Activated CD4-positive, alpha-beta T cell treated with anti-CD3 and anti-CD28 coated beads, Interleukin-2, amount 50 U/mL, for 4 hours (primary cell): ENCODE measurements at regions not wholly inside any gene's neighbourhood (a gene's known extent, or its start where the extent isn't known, plus 50 kb on each side); places are given as distances from the start of the nearest gene placed in this dataset.
"Not testable (repeated sequence)": the region's sequence is repeated elsewhere in the genome, so short reads cannot be mapped to it uniquely, and the experiment has no call there.

Experiments used
- DNase-seq, 2 experiments: peaks; one replicate each; pipeline ENCODE4 v3.0.0-alpha.2; 2020

DNA sequence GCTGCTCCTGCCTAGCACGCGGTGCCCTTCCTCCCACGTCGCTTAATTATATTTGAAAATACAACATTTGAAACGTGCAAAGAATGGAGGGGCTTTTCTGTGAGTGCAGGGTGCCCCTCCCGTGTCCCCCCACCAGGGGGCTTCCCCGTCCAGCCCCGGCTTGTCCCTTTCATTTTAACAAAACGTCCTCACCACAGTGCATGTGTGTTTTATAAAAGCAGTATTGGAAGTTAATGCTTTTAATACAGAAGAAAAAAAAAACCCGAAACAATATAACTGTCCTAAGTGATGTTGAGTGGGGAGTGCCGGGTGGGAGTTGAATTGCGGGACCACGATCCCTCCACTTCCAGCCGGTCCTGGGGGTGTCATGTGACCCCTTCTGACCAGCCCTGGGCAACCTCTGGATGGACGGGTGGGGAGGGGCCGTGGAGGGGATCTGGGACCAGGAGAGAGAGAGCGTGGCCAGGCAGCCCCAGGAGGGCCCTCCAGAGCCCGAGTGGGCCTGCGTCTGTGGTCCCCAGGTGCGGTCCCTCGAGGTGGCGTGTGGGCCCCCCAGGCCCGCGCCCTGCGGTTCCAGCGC lies 155.3 kb downstream of the TMEM121 start:
- DNase-seq = not testable (repeated sequence)

DNA sequence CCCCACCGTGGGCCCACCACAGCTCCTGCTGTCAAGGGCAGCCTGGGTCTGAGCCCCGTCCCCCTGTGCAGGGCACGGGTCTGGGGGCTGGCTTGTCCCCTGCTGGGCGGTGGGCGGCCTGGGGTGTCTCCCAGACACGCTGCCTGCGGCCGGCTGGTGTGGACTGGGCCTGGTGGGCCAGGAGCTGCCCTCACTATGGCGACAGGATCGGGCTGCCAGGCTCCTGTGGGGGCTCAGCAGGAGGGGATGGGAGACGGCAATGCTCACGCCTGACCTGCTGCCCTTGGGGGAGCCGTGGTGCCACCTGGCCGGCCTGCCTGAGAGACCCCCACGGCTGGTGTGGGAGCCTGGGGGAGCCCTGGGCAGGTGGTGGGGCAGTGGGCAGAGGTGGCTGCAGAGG lies 156.1 kb downstream of the TMEM121 start:
- not testable (repeated sequence) for DNase-seq

DNA sequence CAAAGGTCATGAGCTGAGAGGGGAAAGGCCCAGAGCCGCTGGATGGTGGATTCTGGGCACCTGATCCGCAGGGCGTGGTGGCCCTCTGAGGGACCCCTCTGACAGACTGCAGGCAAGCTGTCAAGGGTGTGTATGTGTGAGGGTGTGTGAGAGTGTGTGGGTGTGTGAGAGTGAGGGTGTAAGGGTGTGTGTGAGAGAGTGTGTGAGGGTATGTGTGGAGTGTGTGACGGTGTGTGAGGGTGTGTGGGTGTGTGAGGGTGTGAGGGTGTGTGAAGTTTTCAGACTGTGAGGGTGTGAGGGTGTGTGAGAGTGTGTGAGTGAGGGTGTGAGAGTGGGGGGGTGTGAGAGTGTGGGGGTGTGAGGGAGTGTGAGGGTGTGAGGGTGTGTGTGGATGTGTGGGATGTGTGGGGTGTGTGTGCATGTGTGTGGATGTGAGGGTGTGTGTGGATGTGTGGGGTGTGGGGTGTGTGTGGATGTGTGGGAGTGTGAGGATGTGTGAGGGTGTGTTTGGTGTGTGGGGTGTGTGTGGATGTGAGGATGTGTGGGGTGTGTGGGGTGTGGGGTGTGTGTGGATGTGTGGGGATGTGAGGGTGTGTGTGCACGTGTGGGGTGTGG lies 156.7 kb downstream of the TMEM121 start:
- no peak for DNase-seq

DNA sequence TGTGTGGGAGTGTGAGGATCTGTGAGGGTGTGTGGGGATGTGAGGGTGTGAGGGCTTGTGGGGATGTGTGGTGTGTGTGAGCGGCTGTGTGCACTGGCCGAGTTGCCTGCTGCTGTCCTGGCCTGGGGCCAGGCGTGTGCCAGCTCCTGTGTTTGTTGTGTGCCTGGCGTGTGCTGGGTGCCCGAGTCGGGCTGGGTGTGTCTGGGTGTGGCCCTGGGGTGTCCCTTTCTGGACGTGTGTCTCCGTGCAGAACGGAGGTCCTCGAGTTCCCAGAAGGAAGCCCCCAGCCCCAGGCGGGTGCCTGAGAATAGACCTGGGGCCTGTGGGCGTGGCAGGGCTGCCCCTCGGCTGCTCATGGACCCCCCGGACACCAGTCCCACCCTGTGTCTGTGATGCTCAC lies 157.7 kb downstream of the TMEM121 start:
- not testable (repeated sequence) for DNase-seq

- DNase-seq = not testable (repeated sequence)
These were observed 158.2 kb downstream of the TMEM121 start for GRCh38 chr14:105684597-105684996.

DNA sequence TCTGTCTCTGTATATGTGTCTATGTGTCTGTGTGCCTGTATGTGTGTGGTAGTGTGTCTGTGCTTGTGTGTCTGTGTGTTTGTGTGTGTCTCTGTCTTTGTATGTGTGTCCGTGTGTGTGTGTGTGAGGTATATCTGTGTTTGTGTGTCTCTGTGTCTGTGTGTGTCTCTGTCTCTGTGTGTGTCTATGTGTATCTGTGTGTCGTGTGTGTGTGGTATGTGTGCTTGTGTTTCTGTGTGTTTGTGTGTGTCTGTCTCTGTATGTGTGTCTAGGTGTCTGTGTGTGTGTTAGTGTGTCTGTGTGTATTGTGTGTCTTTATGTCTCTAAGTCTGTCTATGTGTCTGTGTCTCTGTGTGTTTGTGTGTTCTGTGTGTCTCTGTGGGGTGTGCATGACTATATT lies 158.6 kb downstream of the TMEM121 start:
- no peak for DNase-seq

- DNase-seq = not testable (repeated sequence)
These were observed 159.2 kb downstream of the TMEM121 start for GRCh38 chr14:105685605-105686004.

- not testable (repeated sequence) for DNase-seq
These were observed 159.7 kb downstream of the TMEM121 start for GRCh38 chr14:105686050-105686449.

- not testable (repeated sequence) for DNase-seq
These were observed 160.2 kb downstream of the TMEM121 start for GRCh38 chr14:105686462-105687170.

DNA sequence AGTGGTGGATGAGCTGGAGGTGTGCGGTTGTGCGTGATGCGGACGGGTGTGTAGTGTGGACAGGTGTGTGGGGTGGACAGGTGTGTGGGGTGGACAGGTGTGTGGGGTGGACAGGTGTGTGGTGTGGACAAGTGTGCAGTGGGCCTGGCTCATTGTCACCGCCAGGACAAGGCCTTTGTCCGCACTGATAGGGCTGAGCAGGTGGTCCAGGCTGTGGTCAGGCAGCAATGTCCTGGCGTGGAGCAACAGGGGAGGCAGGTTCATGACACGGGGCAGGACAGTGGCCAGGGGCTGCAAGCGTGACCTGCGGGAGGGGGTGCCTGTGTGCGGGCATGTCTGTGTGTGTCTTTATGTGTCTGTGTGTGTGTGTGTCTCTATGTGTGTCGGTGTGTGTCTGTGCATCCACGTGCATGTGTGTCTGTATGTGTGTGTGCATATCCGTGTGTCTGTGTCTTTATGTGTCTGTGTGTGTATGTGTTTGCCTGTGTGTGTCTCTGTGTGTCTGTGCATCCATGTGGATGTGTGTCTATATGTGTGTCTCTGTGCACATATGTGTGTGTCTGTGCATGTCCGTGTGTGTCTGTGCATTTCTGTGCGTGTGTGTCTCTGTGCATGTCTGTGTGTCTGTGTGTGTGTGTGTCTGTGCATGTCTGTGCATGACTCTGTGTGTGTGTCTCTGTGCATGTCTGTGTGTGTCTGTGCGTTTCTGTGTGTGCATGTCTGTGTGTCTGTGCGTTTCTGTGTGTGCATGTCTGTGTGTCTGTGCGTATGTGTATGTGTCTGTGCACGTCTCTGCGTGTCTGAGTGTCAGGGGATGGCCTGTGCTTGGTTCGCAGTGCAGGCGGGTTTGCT lies 161.0 kb downstream of the TMEM121 start:
- not testable (repeated sequence) for DNase-seq

GRCh38 chr14:105688023-105688351 lies 161.6 kb downstream of the TMEM121 start:
- DNase-seq = not testable (repeated sequence)

DNA sequence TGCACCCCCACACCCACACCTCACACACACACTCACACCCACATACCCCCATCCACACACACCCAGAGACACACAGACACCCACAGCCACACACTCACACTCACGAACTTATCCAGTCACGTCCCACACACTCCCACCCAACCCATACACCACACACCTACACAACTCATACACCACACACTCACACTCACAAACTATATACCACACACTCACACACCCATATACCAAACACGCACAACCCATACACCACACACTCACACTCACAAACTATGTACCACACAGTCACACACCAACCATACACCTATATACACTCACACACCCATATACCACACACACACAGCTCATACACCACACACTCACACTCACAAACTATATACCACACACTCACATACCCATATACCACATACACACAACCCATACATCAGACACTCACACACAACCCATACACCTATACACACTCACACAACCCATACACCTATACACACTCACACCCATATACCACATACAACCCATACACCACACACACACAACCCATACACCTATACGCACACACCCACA lies 162.4 kb downstream of the TMEM121 start:
- DNase-seq = not testable (repeated sequence)

GRCh38 chr14:105689722-105690121 lies 163.3 kb downstream of the TMEM121 start:
- DNase-seq = no peak

DNA sequence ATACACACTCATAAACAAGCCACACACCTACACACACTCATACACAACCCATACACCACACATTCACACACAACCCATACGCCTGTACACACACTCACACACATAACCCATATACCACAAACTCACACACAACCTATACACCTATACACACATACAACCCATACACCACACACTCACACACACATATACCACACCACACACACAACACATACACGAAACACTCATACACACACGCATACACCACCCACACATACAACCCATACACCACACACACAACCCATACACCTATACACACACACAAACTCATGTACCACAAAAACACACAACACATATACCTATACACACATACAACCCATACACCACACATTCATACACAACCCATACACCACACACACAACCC lies 164.3 kb downstream of the TMEM121 start:
- no peak for DNase-seq

- not testable (repeated sequence) for DNase-seq
These were observed 165.1 kb downstream of the TMEM121 start for GRCh38 chr14:105691321-105692109.

GRCh38 chr14:105692110-105692685 lies 165.8 kb downstream of the TMEM121 start:
- not testable (repeated sequence) for DNase-seq

DNA sequence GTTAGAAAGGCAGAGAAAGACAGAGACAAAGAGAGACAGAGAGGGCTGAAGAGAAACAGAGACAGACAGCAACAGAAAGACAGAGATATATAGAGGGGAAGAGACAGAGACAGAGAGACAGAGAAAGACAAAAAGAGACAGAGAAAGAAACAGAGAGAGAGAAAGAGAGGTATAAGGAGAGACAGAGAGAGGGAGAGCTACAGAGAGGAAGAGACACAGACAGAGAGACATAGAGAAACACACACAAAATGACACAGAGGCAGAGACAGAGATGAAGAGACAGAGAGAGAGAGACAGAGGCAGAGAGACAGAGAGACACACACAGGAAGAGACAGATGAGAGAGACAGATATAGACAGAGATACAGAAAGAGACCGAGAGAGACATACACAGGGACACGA lies 168.6 kb downstream of the TMEM121 start:
- DNase-seq = no peak

DNA sequence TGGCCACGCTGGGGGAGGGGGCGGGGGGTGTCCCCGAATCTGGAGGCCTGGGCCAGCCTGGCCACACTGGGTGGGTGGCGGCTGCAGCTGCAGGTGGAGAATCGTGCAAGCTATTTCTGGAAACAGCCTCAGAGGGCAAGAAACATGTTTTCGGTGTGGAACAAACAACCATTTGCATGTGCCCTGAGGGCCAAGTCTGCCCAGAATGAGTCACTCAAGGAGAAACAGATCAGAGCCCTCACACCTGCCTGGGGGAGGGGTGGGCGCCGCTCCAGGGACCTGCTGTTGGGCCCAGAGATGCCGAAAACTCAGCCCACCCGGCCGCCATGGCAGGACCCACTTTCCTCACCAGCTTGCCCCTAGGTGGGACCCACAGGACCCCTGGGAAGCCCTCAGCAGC lies 170.0 kb downstream of the TMEM121 start:
- not testable (repeated sequence) for DNase-seq

- DNase-seq = not testable (repeated sequence)
These were observed 171.0 kb downstream of the TMEM121 start for GRCh38 chr14:105697414-105697813.

DNA sequence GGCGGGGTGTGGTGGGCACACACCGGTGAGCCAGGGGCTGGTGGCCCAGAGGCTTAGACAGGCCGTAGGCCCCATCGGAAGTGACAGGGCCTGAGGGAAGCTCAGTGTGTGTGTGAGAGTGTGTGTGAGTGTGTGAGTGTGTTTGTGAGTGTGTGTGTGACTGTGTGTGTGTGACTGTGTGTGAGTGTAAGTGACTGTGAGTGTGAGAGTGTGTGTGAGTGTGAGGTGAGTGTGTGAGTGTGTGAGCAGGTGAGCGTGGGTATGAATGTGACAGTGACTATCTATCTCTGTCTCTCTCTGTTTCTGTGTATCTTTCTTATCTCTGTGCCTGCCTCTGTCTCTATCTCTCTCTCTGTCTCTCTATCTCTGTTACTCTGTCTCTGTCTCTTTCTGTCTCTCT lies 171.6 kb downstream of the TMEM121 start:
- DNase-seq = not testable (repeated sequence)

GRCh38 chr14:105698940-105699556 lies 172.7 kb downstream of the TMEM121 start:
- DNase-seq = not testable (repeated sequence)
